ENCODE measurements at regions not wholly inside any gene's neighbourhood (a gene's known extent, or its start where the extent isn't known, plus 50 kb on each side); places are given as distances from the start of the nearest gene placed in this dataset.

GRCh38 chr2:213225866-213226265 lies 58.4 kb upstream of the SPAG16 start:
- peak overlapping the region; percentile 70 for H3K4me2 ChIP-seq (ENCODE audit: low read depth, low read length, poor library complexity, severe bottlenecking)
- TF ChIP-seq EZH2phosphoT487 (IDR thresholded peaks at IDR 0.05; ENCODE audit: borderline replicate concordance) (no peak), CTCF (conservative IDR thresholded peaks at IDR 0.05; ENCODE audit: low read length) (no peak)

GRCh38 chr2:213227458-213227857 lies 56.8 kb upstream of the SPAG16 start:
- H3K9me2 ChIP-seq (replicated peaks; ENCODE audit: low read depth, low read length): no peaks in the 10 kb centered on the region
- H3K9me3 ChIP-seq (ENCODE audit: insufficient read depth, low read depth, low read length): no peaks in the 10 kb centered on the region
- H3K4me1 ChIP-seq (ENCODE audit: insufficient read depth, low read length, poor library complexity, severe bottlenecking): peaks cover 93% of the 10 kb centered on the region
- TF ChIP-seq EZH2phosphoT487 (IDR thresholded peaks at IDR 0.05; ENCODE audit: borderline replicate concordance) (no peak), CTCF (conservative IDR thresholded peaks at IDR 0.05; ENCODE audit: low read length) (no peak)
- H3K79me2 ChIP-seq (ENCODE audit: insufficient read depth, low read length): peaks cover 32% of the 10 kb centered on the region; the same call in 1 of the 2 replicates
- no peaks in the 10 kb centered on the region for H3K27me3 ChIP-seq (ENCODE audit: insufficient read depth, low read length, poor library complexity, severe bottlenecking)
- H3F3A ChIP-seq (ENCODE audit: low read depth): peaks cover 15% of the 10 kb centered on the region
- no peak overlapping the region for H2AFZ ChIP-seq (ENCODE audit: low read length)
- peak overlapping the region; percentile 63 for H3K9ac ChIP-seq (ENCODE audit: low read depth, low read length, poor library complexity, severe bottlenecking)
- peak overlapping the region; percentile 44 for H3K4me3 ChIP-seq (ENCODE audit: low read length, poor library complexity, severe bottlenecking)
- no peaks in the 10 kb centered on the region for H4K20me1 ChIP-seq (ENCODE audit: insufficient read depth, low read length, poor library complexity, severe bottlenecking)
- peak overlapping the region; percentile 70 for H3K4me2 ChIP-seq (ENCODE audit: low read depth, low read length, poor library complexity, severe bottlenecking)
- H3K36me3 ChIP-seq (ENCODE audit: insufficient read depth, low read length): no peaks in the 10 kb centered on the region

More at GRCh38 chr2:213225866-213226265, 58.4 kb upstream of the SPAG16 start:
- Histone ChIP-seq H3K9me3 (ENCODE audit: insufficient read depth, low read depth, low read length) (no peaks in the 10 kb centered on the region), H3F3A (ENCODE audit: low read depth) (peaks cover 9% of the 10 kb centered on the region; the same call in 1 of the 2 replicates), H3K9me2 (replicated peaks; ENCODE audit: low read depth, low read length) (no peaks in the 10 kb centered on the region), H3K36me3 (ENCODE audit: insufficient read depth, low read length) (no peaks in the 10 kb centered on the region), H3K4me1 (ENCODE audit: insufficient read depth, low read length, poor library complexity, severe bottlenecking) (peaks cover 96% of the 10 kb centered on the region), H3K27me3 (ENCODE audit: insufficient read depth, low read length, poor library complexity, severe bottlenecking) (no peaks in the 10 kb centered on the region), H3K9ac (ENCODE audit: low read depth, low read length, poor library complexity, severe bottlenecking) (peak overlapping the region; percentile 63), H3K4me3 (ENCODE audit: low read length, poor library complexity, severe bottlenecking) (peak overlapping the region; percentile 10), H3K79me2 (ENCODE audit: insufficient read depth, low read length) (peaks cover 26% of the 10 kb centered on the region; the same call in 1 of the 2 replicates), H2AFZ (ENCODE audit: low read length) (peak overlapping the region; percentile 11; the same call in 1 of the 2 replicates), H4K20me1 (ENCODE audit: insufficient read depth, low read length, poor library complexity, severe bottlenecking) (no peaks in the 10 kb centered on the region)

- Histone ChIP-seq H3K4me1 (ENCODE audit: insufficient read depth, low read length, poor library complexity, severe bottlenecking) (peaks cover 96% of the 10 kb centered on the region), H3K4me2 (ENCODE audit: low read depth, low read length, poor library complexity, severe bottlenecking) (no peak overlapping the region), H3K36me3 (ENCODE audit: insufficient read depth, low read length) (no peaks in the 10 kb centered on the region), H3K9me3 (ENCODE audit: insufficient read depth, low read depth, low read length) (no peaks in the 10 kb centered on the region), H3K9me2 (replicated peaks; ENCODE audit: low read depth, low read length) (no peaks in the 10 kb centered on the region), H3F3A (ENCODE audit: low read depth) (peaks cover 24% of the 10 kb centered on the region), H3K4me3 (ENCODE audit: low read length, poor library complexity, severe bottlenecking) (no peak overlapping the region), H3K79me2 (ENCODE audit: insufficient read depth, low read length) (peaks cover 32% of the 10 kb centered on the region; the same call in 1 of the 2 replicates), H4K20me1 (ENCODE audit: insufficient read depth, low read length, poor library complexity, severe bottlenecking) (no peaks in the 10 kb centered on the region), H3K9ac (ENCODE audit: low read depth, low read length, poor library complexity, severe bottlenecking) (peak overlapping the region; percentile 57), H3K27me3 (ENCODE audit: insufficient read depth, low read length, poor library complexity, severe bottlenecking) (no peaks in the 10 kb centered on the region), H2AFZ (ENCODE audit: low read length) (no peak overlapping the region)
- no peak for TF ChIP-seq EZH2phosphoT487 (IDR thresholded peaks at IDR 0.05; ENCODE audit: borderline replicate concordance)
Measured at GRCh38 chr2:213228638-213229037, 55.6 kb upstream of the SPAG16 start.

GRCh38 chr2:213229814-213230213 lies 54.5 kb upstream of the SPAG16 start:
- H2AFZ ChIP-seq (ENCODE audit: low read length): no peak overlapping the region
- peaks cover 33% of the 10 kb centered on the region for H3K79me2 ChIP-seq (ENCODE audit: insufficient read depth, low read length)
- H3K4me2 ChIP-seq (ENCODE audit: low read depth, low read length, poor library complexity, severe bottlenecking): no peak overlapping the region
- H3K9ac ChIP-seq (ENCODE audit: low read depth, low read length, poor library complexity, severe bottlenecking): peak overlapping the region; percentile 57
- H3F3A ChIP-seq (ENCODE audit: low read depth): peaks cover 35% of the 10 kb centered on the region
- no peaks in the 10 kb centered on the region for H4K20me1 ChIP-seq (ENCODE audit: insufficient read depth, low read length, poor library complexity, severe bottlenecking)
- H3K4me1 ChIP-seq (ENCODE audit: insufficient read depth, low read length, poor library complexity, severe bottlenecking): peaks cover 96% of the 10 kb centered on the region
- H3K36me3 ChIP-seq (ENCODE audit: insufficient read depth, low read length): no peaks in the 10 kb centered on the region
- no peak overlapping the region for H3K4me3 ChIP-seq (ENCODE audit: low read length, poor library complexity, severe bottlenecking)
- no peaks in the 10 kb centered on the region for H3K9me3 ChIP-seq (ENCODE audit: insufficient read depth, low read depth, low read length)
- no peaks in the 10 kb centered on the region for H3K27me3 ChIP-seq (ENCODE audit: insufficient read depth, low read length, poor library complexity, severe bottlenecking)
- no peaks in the 10 kb centered on the region for H3K9me2 ChIP-seq (replicated peaks; ENCODE audit: low read depth, low read length)
- TF ChIP-seq EZH2phosphoT487 (IDR thresholded peaks at IDR 0.05; ENCODE audit: borderline replicate concordance) (no peak), CTCF (conservative IDR thresholded peaks at IDR 0.05; ENCODE audit: low read length) (no peak)

All from Loucy (cell line).